MM.1S (cell line): ENCODE measurements at regions not wholly inside any gene's neighbourhood (a gene's known extent, or its start where the extent isn't known, plus 50 kb on each side); places are given as distances from the start of the nearest gene placed in this dataset.

Experiments
- DNase-seq: peaks from one replicate; pipeline ENCODE4 v3.0.0-alpha.2; 2015
- H2AFZ ChIP-seq: fragments of 300-600 bp; sonication (generic); 2 replicates; pipeline ENCODE4 v1.6.0; 2016; ENCODE audit warnings: antibody characterized with exemption, low read length
- H3F3A ChIP-seq: fragments of 300-600 bp; sonication (generic); 2 replicates; pipeline ENCODE4 v1.6.1; 2016; ENCODE audit warnings: mild to moderate bottlenecking, antibody characterized with exemption, low read length, moderate library complexity, mixed read lengths; ENCODE audit not compliant: insufficient read depth
- H3K27ac ChIP-seq: fragments of 300-600 bp; sonication (generic); 2 replicates; pipeline ENCODE4 v1.5.1; 2016; ENCODE audit warnings: mild to moderate bottlenecking, low read length
- H3K27me3 ChIP-seq: fragments of 300-600 bp; sonication (generic); replicated peaks from 2 replicates; pipeline ENCODE4 v1.6.0; 2016; ENCODE audit warnings: low read length; ENCODE audit not compliant: insufficient read depth
- H3K36me3 ChIP-seq: fragments of 300-600 bp; sonication (generic); replicated peaks from 2 replicates; pipeline ENCODE4 v1.6.1; 2016; ENCODE audit warnings: mild to moderate bottlenecking, low read length, mixed read lengths; ENCODE audit not compliant: insufficient read depth
- H3K4me1 ChIP-seq: fragments of 300-600 bp; sonication (generic); 2 replicates; pipeline ENCODE4 v1.6.1; 2016; ENCODE audit warnings: low read length, mixed read lengths
- H3K4me2 ChIP-seq: fragments of 300-600 bp; sonication (generic); 2 replicates; pipeline ENCODE4 v1.6.0; 2016; ENCODE audit warnings: low read depth, low read length
- H3K4me3 ChIP-seq: fragments of 300-600 bp; sonication (generic); 2 replicates; pipeline ENCODE4 v1.5.1; 2016; ENCODE audit warnings: low read length, mixed read lengths
- H3K79me2 ChIP-seq: fragments of 300-600 bp; sonication (generic); 2 replicates; pipeline ENCODE4 v1.6.1; 2016; ENCODE audit warnings: mixed run types, low read length, mixed read lengths
- H3K9ac ChIP-seq: fragments of 300-600 bp; sonication (generic); 2 replicates; pipeline ENCODE4 v1.6.1; 2016; ENCODE audit warnings: low read length, mixed read lengths
- H3K9me2 ChIP-seq: fragments of 300-600 bp; sonication (generic); replicated peaks from 2 replicates; pipeline ENCODE4 v1.6.1; 2016; ENCODE audit warnings: mild to moderate bottlenecking, low read length, mixed read lengths; ENCODE audit not compliant: insufficient read depth
- H3K9me3 ChIP-seq: fragments of 300-600 bp; sonication (generic); replicated peaks from 2 replicates; pipeline ENCODE4 v1.6.1; 2016; ENCODE audit warnings: mild to moderate bottlenecking, low read length, mixed read lengths; ENCODE audit not compliant: insufficient read depth
- H4K20me1 ChIP-seq: fragments of 300-600 bp; sonication (generic); 2 replicates; pipeline ENCODE4 v1.6.1; 2016; ENCODE audit warnings: mild to moderate bottlenecking, low read length, moderate library complexity, mixed read lengths; ENCODE audit not compliant: insufficient read depth
- EZH2 ChIP-seq: fragments of 300-600 bp; sonication (generic); optimal IDR thresholded peaks from 2 replicates; pipeline ENCODE3; 2017; ENCODE audit warnings: low read depth, mild to moderate bottlenecking, antibody characterized with exemption, low read length, mixed read lengths
- EZH2phosphoT487 ChIP-seq: fragments of 300-600 bp; sonication (generic); IDR thresholded peaks from 2 replicates; pipeline ENCODE4 v1.6.1; 2018; ENCODE audit warnings: antibody characterized with exemption, low read length
- TF ChIP-seq, protein P1 (sequence below): fragments of 300-600 bp; sonication (generic); IDR thresholded peaks from 2 replicates; pipeline ENCODE4 v1.5.1; 2016; ENCODE audit warnings: antibody characterized with exemption, low read length, mixed read lengths

- no peak for DNase-seq
- Histone ChIP-seq H3K27ac (no peak overlapping the region), H3K9ac (no peak overlapping the region), H3K9me3 (no peaks in the 10 kb centered on the region), H3K4me2 (no peak overlapping the region), H3F3A (no peaks in the 10 kb centered on the region), H3K9me2 (no peaks in the 10 kb centered on the region), H2AFZ (no peak overlapping the region), H3K79me2 (no peaks in the 10 kb centered on the region), H3K4me3 (no peak overlapping the region), H3K27me3 (no peaks in the 10 kb centered on the region), H3K36me3 (no peaks in the 10 kb centered on the region), H3K4me1 (no peaks in the 10 kb centered on the region), H4K20me1 (no peaks in the 10 kb centered on the region)
- TF ChIP-seq EZH2phosphoT487 (no peak), EZH2 (no peak)
- TF ChIP-seq, protein P1, sequence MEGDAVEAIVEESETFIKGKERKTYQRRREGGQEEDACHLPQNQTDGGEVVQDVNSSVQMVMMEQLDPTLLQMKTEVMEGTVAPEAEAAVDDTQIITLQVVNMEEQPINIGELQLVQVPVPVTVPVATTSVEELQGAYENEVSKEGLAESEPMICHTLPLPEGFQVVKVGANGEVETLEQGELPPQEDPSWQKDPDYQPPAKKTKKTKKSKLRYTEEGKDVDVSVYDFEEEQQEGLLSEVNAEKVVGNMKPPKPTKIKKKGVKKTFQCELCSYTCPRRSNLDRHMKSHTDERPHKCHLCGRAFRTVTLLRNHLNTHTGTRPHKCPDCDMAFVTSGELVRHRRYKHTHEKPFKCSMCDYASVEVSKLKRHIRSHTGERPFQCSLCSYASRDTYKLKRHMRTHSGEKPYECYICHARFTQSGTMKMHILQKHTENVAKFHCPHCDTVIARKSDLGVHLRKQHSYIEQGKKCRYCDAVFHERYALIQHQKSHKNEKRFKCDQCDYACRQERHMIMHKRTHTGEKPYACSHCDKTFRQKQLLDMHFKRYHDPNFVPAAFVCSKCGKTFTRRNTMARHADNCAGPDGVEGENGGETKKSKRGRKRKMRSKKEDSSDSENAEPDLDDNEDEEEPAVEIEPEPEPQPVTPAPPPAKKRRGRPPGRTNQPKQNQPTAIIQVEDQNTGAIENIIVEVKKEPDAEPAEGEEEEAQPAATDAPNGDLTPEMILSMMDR, result no peak
These were observed 84.9 kb downstream of the ZNF608 start for GRCh38 chr5:124661317-124662141.

GRCh38 chr5:124660229-124661093 lies 86.0 kb downstream of the ZNF608 start:
- no peaks in the 10 kb centered on the region for H3K36me3 ChIP-seq
- H3K4me1 ChIP-seq, result no peaks in the 10 kb centered on the region
- H3K27ac ChIP-seq, result no peak overlapping the region
- H3F3A ChIP-seq, result no peaks in the 10 kb centered on the region
- H3K4me3 ChIP-seq, result no peak overlapping the region
- H4K20me1 ChIP-seq, result no peaks in the 10 kb centered on the region
- no peak overlapping the region for H3K4me2 ChIP-seq
- no peak overlapping the region for H3K9ac ChIP-seq
- H3K27me3 ChIP-seq, result no peaks in the 10 kb centered on the region
- no peaks in the 10 kb centered on the region for H3K9me3 ChIP-seq
- no peaks in the 10 kb centered on the region for H3K9me2 ChIP-seq
- no peak overlapping the region for H2AFZ ChIP-seq
- TF ChIP-seq EZH2 (no peak), EZH2phosphoT487 (no peak)
- TF ChIP-seq, protein P1, result no peak
- no peak for DNase-seq
- no peaks in the 10 kb centered on the region for H3K79me2 ChIP-seq

- no peaks in the 10 kb centered on the region for H3K36me3 ChIP-seq
- no peak for DNase-seq
- H3K27me3 ChIP-seq, result no peaks in the 10 kb centered on the region
- H3K79me2 ChIP-seq, result no peaks in the 10 kb centered on the region
- H3K4me1 ChIP-seq, result no peaks in the 10 kb centered on the region
- no peak overlapping the region for H3K27ac ChIP-seq
- H4K20me1 ChIP-seq, result no peaks in the 10 kb centered on the region
- TF ChIP-seq EZH2, result no peak
- TF ChIP-seq EZH2phosphoT487, result no peak
- H2AFZ ChIP-seq, result no peak overlapping the region
- H3F3A ChIP-seq, result no peaks in the 10 kb centered on the region
- H3K4me3 ChIP-seq, result no peak overlapping the region
- H3K9me3 ChIP-seq, result no peaks in the 10 kb centered on the region
- no peaks in the 10 kb centered on the region for H3K9me2 ChIP-seq
- no peak overlapping the region for H3K4me2 ChIP-seq
- H3K9ac ChIP-seq, result no peak overlapping the region
These were observed 86.6 kb downstream of the ZNF608 start for GRCh38 chr5:124659798-124660197.
